ENCODE measurements at regions not wholly inside any gene's neighbourhood (a gene's known extent, or its start where the extent isn't known, plus 50 kb on each side); places are given as distances from the start of the nearest gene placed in this dataset.

DNA sequence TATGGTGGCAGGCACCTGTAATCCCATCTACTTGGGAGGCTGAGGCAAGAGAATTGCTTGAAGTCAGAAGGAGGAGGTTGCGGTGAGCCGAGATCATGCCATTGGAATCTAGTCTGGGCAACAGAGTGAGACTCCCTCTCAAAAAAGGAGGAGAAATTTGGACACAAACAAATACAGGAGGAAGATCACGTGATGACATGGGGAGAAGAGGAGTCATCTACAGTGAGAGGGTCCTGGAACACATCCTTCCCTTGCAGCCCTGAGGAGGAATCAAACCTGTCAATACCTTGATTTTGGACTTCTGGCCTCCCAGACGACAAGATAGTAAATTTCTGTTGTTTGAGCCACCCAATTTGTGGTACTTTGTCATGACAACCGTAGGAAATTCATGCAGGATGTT lies 671.9 kb upstream of the EEF2KMT start:
- peaks cover 11% of the 10 kb centered on the region for H3K9me3 Mint-ChIP-seq (ENCODE audit: unreplicated experiment)
- peaks cover 3% of the 10 kb centered on the region for H3K27me3 Mint-ChIP-seq (ENCODE audit: unreplicated experiment)
- no peaks in the 10 kb centered on the region for H3K36me3 Mint-ChIP-seq (ENCODE audit: unreplicated experiment)
- H3K4me3 Mint-ChIP-seq (ENCODE audit: unreplicated experiment): no peak overlapping the region
- H3K27ac Mint-ChIP-seq (ENCODE audit: unreplicated experiment): no peak overlapping the region
- H3K4me1 Mint-ChIP-seq (ENCODE audit: low read depth, unreplicated experiment): no peaks in the 10 kb centered on the region
- no peak for DNase-seq
- TF ChIP-seq, protein P1, sequence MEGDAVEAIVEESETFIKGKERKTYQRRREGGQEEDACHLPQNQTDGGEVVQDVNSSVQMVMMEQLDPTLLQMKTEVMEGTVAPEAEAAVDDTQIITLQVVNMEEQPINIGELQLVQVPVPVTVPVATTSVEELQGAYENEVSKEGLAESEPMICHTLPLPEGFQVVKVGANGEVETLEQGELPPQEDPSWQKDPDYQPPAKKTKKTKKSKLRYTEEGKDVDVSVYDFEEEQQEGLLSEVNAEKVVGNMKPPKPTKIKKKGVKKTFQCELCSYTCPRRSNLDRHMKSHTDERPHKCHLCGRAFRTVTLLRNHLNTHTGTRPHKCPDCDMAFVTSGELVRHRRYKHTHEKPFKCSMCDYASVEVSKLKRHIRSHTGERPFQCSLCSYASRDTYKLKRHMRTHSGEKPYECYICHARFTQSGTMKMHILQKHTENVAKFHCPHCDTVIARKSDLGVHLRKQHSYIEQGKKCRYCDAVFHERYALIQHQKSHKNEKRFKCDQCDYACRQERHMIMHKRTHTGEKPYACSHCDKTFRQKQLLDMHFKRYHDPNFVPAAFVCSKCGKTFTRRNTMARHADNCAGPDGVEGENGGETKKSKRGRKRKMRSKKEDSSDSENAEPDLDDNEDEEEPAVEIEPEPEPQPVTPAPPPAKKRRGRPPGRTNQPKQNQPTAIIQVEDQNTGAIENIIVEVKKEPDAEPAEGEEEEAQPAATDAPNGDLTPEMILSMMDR (IDR thresholded peaks at IDR 0.05; ENCODE audit: partially characterized antibody, unreplicated experiment): no peak

DNA sequence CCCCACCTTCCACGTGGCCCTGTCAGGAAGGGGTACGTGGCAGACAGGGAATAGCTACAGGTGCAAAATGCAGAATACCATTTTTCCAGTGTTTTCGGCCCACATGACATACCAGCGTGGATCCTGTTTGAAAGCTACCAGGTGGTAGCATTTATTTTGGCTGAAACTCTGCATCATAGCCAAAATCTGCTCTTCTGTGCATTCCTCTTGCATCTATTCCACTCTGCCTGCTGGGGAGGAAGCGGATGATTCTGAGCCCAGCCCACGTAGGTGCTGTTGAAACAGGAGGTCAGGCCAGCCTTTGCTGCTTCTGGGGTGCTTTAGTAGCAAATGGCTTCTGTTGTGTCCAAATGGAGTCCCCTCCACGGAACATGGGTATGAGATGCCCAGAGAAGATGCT lies 670.9 kb upstream of the EEF2KMT start:
- TF ChIP-seq, protein P1 (IDR thresholded peaks at IDR 0.05; ENCODE audit: partially characterized antibody, unreplicated experiment): no peak
- no peaks in the 10 kb centered on the region for H3K36me3 Mint-ChIP-seq (ENCODE audit: unreplicated experiment)
- H3K4me3 Mint-ChIP-seq (ENCODE audit: unreplicated experiment): no peak overlapping the region
- H3K9me3 Mint-ChIP-seq (ENCODE audit: unreplicated experiment): peaks cover 11% of the 10 kb centered on the region
- H3K4me1 Mint-ChIP-seq (ENCODE audit: low read depth, unreplicated experiment): no peaks in the 10 kb centered on the region
- DNase-seq: no peak
- no peak overlapping the region for H3K27ac Mint-ChIP-seq (ENCODE audit: unreplicated experiment)
- H3K27me3 Mint-ChIP-seq (ENCODE audit: unreplicated experiment): peaks cover 3% of the 10 kb centered on the region

DNA sequence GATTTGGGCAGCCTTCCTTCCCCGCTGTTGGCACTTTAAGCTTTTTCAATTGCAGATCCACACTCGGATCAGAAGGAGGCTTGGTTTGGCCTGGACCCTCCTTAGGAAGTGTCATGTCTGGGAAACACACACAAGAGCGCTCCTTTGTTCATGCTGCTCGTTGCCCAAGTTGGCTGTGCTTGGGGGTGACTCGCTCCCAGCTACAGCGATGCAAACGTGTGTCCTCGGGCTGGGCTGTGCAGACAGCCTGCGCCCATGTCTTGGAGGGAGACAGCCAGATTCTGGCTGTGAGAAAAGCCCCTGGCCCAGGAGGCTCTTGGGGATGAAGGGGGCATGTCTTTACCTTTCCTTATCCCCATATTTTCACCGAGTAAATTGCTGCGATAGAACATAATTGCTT lies 665.6 kb upstream of the EEF2KMT start:
- DNase-seq: no peak
- peaks cover 2% of the 10 kb centered on the region for H3K27me3 Mint-ChIP-seq (ENCODE audit: unreplicated experiment)
- peaks cover 6% of the 10 kb centered on the region for H3K9me3 Mint-ChIP-seq (ENCODE audit: unreplicated experiment)
- H3K4me3 Mint-ChIP-seq (ENCODE audit: unreplicated experiment): no peak overlapping the region
- H3K27ac Mint-ChIP-seq (ENCODE audit: unreplicated experiment): no peak overlapping the region
- H3K36me3 Mint-ChIP-seq (ENCODE audit: unreplicated experiment): peaks cover 1% of the 10 kb centered on the region
- TF ChIP-seq, protein P1 (IDR thresholded peaks at IDR 0.05; ENCODE audit: partially characterized antibody, unreplicated experiment): no peak
- no peaks in the 10 kb centered on the region for H3K4me1 Mint-ChIP-seq (ENCODE audit: low read depth, unreplicated experiment)

GRCh38 chr16:5762362-5762761 lies 664.8 kb upstream of the EEF2KMT start:
- Mint-ChIP-seq H3K36me3 (ENCODE audit: unreplicated experiment) (peaks cover 5% of the 10 kb centered on the region), H3K27me3 (ENCODE audit: unreplicated experiment) (peaks cover 2% of the 10 kb centered on the region), H3K4me3 (ENCODE audit: unreplicated experiment) (no peak overlapping the region), H3K4me1 (ENCODE audit: low read depth, unreplicated experiment) (no peaks in the 10 kb centered on the region), H3K27ac (ENCODE audit: unreplicated experiment) (no peak overlapping the region), H3K9me3 (ENCODE audit: unreplicated experiment) (peaks cover 6% of the 10 kb centered on the region)
- DNase-seq: no peak
- TF ChIP-seq, protein P1 (IDR thresholded peaks at IDR 0.05; ENCODE audit: partially characterized antibody, unreplicated experiment): no peak

- H3K27ac Mint-ChIP-seq (ENCODE audit: unreplicated experiment): no peak overlapping the region
- H3K9me3 Mint-ChIP-seq (ENCODE audit: unreplicated experiment): peaks cover 2% of the 10 kb centered on the region
- H3K4me3 Mint-ChIP-seq (ENCODE audit: unreplicated experiment): no peak overlapping the region
- TF ChIP-seq, protein P1 (IDR thresholded peaks at IDR 0.05; ENCODE audit: partially characterized antibody, unreplicated experiment): no peak
- H3K27me3 Mint-ChIP-seq (ENCODE audit: unreplicated experiment): peaks cover 2% of the 10 kb centered on the region
- H3K36me3 Mint-ChIP-seq (ENCODE audit: unreplicated experiment): peaks cover 10% of the 10 kb centered on the region
- DNase-seq: no peak
- no peaks in the 10 kb centered on the region for H3K4me1 Mint-ChIP-seq (ENCODE audit: low read depth, unreplicated experiment)
Measured at GRCh38 chr16:5761592-5761991, 664.0 kb upstream of the EEF2KMT start.

All from glutamatergic neuron (in vitro differentiated cells).